Endodermal cell (in vitro differentiated cells): ENCODE measurements at regions not wholly inside any gene's neighbourhood (a gene's known extent, or its start where the extent isn't known, plus 50 kb on each side); places are given as distances from the start of the nearest gene placed in this dataset.

Experiments
- DNase-seq: peaks from one replicate; pipeline ENCODE4 v3.0.0-alpha.2; 2017
- H3K27ac ChIP-seq: 2 replicates; pipeline ENCODE4 v1.5.1; 2013; ENCODE audit warnings: mild to moderate bottlenecking, low read depth, low read length, moderate library complexity
- H3K27me3 ChIP-seq: 2 replicates; pipeline ENCODE4 v1.6.1; 2013; ENCODE audit warnings: mild to moderate bottlenecking, low read length, moderate library complexity; ENCODE audit not compliant: insufficient read depth, control insufficient read depth, poor library complexity, severe bottlenecking
- H3K36me3 ChIP-seq: 2 replicates; pipeline ENCODE4 v1.7.0; 2013; ENCODE audit warnings: mild to moderate bottlenecking, low read length, moderate library complexity; ENCODE audit not compliant: control insufficient read depth, insufficient read depth
- H3K4me1 ChIP-seq: one replicate; pipeline ENCODE4 v1.7.0; 2013; ENCODE audit warnings: low read length; ENCODE audit not compliant: control insufficient read depth, insufficient read depth
- H3K4me3 ChIP-seq: 2 replicates; pipeline ENCODE4 v1.5.1; 2013; ENCODE audit warnings: mild to moderate bottlenecking, low read length, moderate library complexity
- H3K9ac ChIP-seq: 2 replicates; pipeline ENCODE4 v1.6.1; 2013; ENCODE audit warnings: mild to moderate bottlenecking, low read length, moderate library complexity; ENCODE audit not compliant: poor library complexity, severe bottlenecking; ENCODE audit errors: extremely low read depth
- H3K9me3 ChIP-seq: 2 replicates; pipeline ENCODE4 v1.6.1; 2013; ENCODE audit warnings: mild to moderate bottlenecking, low read length, moderate library complexity; ENCODE audit not compliant: control insufficient read depth
- H3K27ac Mint-ChIP-seq: 2 replicates; pipeline ENCODE4 v1.8.0; 2020; ENCODE audit warnings: mixed read lengths
- H3K27me3 Mint-ChIP-seq: 2 replicates; pipeline ENCODE4 v1.8.0; 2021; ENCODE audit warnings: mild to moderate bottlenecking, mixed read lengths; ENCODE audit not compliant: insufficient read depth
- H3K36me3 Mint-ChIP-seq: 2 replicates; pipeline ENCODE4 v1.8.0; 2020; ENCODE audit warnings: low read depth, mixed read lengths
- H3K4me1 Mint-ChIP-seq: 2 replicates; pipeline ENCODE4 v1.8.0; 2020; ENCODE audit warnings: mixed read lengths
- H3K4me3 Mint-ChIP-seq: 2 replicates; pipeline ENCODE4 v1.8.0; 2020; ENCODE audit warnings: mild to moderate bottlenecking, moderate library complexity, mixed read lengths
- H3K9me3 Mint-ChIP-seq: 2 replicates; pipeline ENCODE4 v1.8.0; 2020; ENCODE audit warnings: mild to moderate bottlenecking, mixed read lengths
- CTCF ChIP-seq: fragments of 200-600 bp; sonication (generic); conservative IDR thresholded peaks from 2 replicates; pipeline ENCODE4 v1.5.0; 2021; ENCODE audit warnings: antibody characterized with exemption, mild to moderate bottlenecking
- WGBS, 2 experiments: methylation state at CpG; one replicate each; pipeline versions ENCODE4 v1.1.5 to v1.1.7; 2013; ENCODE audit warnings: missing lambda C conversion rate in 2 of 2, mixed read lengths in 1 of 2; ENCODE audit not compliant: insufficient coverage in 1 of 2, insufficient read length in 1 of 2; 5-methylcytosine and 5-hydroxymethylcytosine counted together

DNA sequence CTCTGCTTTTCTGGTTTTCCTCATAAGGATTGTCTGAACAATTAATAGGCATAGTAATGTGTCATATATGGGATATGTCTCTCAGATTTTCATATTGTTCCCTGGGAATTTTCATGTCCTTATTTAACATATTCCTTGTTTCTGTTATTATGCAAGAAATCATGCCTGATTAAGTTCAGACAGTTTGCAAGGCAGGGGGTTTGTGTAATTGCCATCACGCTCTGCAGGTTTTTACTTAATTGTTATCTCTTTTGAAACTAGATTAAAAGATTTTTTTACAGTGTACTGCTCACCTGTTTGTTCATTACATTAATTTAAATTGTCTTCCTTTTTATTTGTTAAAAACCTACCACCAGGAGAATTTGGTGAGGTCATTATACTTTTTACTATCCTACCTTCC, 1253.2 kb upstream of the PRR20A start:
- Mint-ChIP-seq H3K27ac (no peak overlapping the region), H3K9me3 (peaks cover 19% of the 10 kb centered on the region), H3K4me1 (peaks cover 4% of the 10 kb centered on the region), H3K36me3 (no peaks in the 10 kb centered on the region), H3K27me3 (no peaks in the 10 kb centered on the region), H3K4me3 (no peak overlapping the region)
- Histone ChIP-seq H3K27ac (no peak overlapping the region), H3K9ac (no peak overlapping the region), H3K36me3 (no peaks in the 10 kb centered on the region), H3K4me1 (no peaks in the 10 kb centered on the region), H3K4me3 (no peak overlapping the region), H3K9me3 (peaks cover 7% of the 10 kb centered on the region), H3K27me3 (no peaks in the 10 kb centered on the region)
- TF ChIP-seq CTCF = no peak
- 100% methylated on average over 1 of the region's 1 CpG; no CpG with 5 or more reads in 1 of the 2 experiments for WGBS, 2 experiments
- no peak for DNase-seq

GRCh38 chr13:55893540-55893939, 1247.2 kb upstream of the PRR20A start:
- H3K9me3 Mint-ChIP-seq = peaks cover 11% of the 10 kb centered on the region
- no peaks in the 10 kb centered on the region for H3K27me3 Mint-ChIP-seq
- Histone ChIP-seq H3K27ac (no peak overlapping the region), H3K36me3 (no peaks in the 10 kb centered on the region), H3K27me3 (no peaks in the 10 kb centered on the region), H3K4me1 (no peaks in the 10 kb centered on the region), H3K4me3 (no peak overlapping the region), H3K9ac (no peak overlapping the region), H3K9me3 (no peaks in the 10 kb centered on the region)
- H3K27ac Mint-ChIP-seq = no peak overlapping the region
- no peak overlapping the region for H3K4me3 Mint-ChIP-seq
- H3K4me1 Mint-ChIP-seq = no peaks in the 10 kb centered on the region
- TF ChIP-seq CTCF = no peak
- WGBS, 2 experiments = 89 to 93% methylated on average over 3 of the region's 3 CpGs
- no peak for DNase-seq
- no peaks in the 10 kb centered on the region for H3K36me3 Mint-ChIP-seq

DNA sequence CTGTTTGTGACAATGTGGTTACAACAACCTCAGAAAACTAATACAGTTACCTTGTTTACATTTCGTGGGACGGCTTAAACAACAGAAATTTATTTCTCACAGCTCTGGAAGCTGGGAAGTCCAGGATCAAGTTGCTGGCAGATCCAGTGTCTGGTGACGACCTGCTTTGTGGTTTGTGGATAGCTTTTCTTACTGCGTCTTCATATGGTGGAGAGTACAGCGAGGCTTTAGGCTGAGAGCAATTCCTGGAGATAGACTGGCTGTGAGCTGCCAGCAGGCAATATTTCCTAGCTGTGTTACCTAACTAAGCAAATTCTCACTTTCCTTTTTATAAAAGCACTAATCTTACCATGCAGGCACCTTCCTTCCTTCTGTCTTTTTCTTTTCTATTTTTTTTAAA, 1203.5 kb upstream of the PRR20A start:
- WGBS, 2 experiments = 84 to 95% methylated on average over 4 to 5 of the region's 5 CpGs

More for the DNA sequence above, 1203.5 kb upstream of the PRR20A start:
- Histone ChIP-seq H3K27ac (no peak overlapping the region), H3K4me3 (no peak overlapping the region), H3K27me3 (no peaks in the 10 kb centered on the region), H3K4me1 (no peaks in the 10 kb centered on the region), H3K9me3 (peaks cover 18% of the 10 kb centered on the region), H3K9ac (no peak overlapping the region), H3K36me3 (peaks cover 8% of the 10 kb centered on the region)
- H3K4me3 Mint-ChIP-seq = no peak overlapping the region
- peaks cover 19% of the 10 kb centered on the region for H3K4me1 Mint-ChIP-seq
- TF ChIP-seq CTCF = no peak
- peaks cover 27% of the 10 kb centered on the region for H3K9me3 Mint-ChIP-seq
- DNase-seq = no peak
- peaks cover 9% of the 10 kb centered on the region for H3K36me3 Mint-ChIP-seq
- no peak overlapping the region for H3K27ac Mint-ChIP-seq
- no peaks in the 10 kb centered on the region for H3K27me3 Mint-ChIP-seq
